Osteoblast (primary cell): ENCODE measurements at regions not wholly inside any gene's neighbourhood (a gene's known extent, or its start where the extent isn't known, plus 50 kb on each side); places are given as distances from the start of the nearest gene placed in this dataset. TPM values are rescaled to one million over a fixed set of nuclear protein-coding genes. Genes with fewer than 3 reads are reported as not detected.

Experiments
- DNase-seq: peaks from one replicate; pipeline ENCODE4 v3.0.0; 2011; ENCODE audit warnings: low spot score, mixed read lengths; ENCODE audit not compliant: insufficient read length; ENCODE audit errors: missing footprints
- H2AFZ ChIP-seq: 2 replicates; pipeline ENCODE4 v1.6.0; 2011; ENCODE audit warnings: mild to moderate bottlenecking, low read length
- H3K27ac ChIP-seq: 2 replicates; pipeline ENCODE4 v1.5.1; 2011; ENCODE audit warnings: mild to moderate bottlenecking, low read depth, low read length, moderate library complexity
- H3K27me3 ChIP-seq: 2 replicates; pipeline ENCODE4 v1.6.0; 2012; ENCODE audit warnings: mild to moderate bottlenecking, control low read depth, inconsistent platforms, low read length, moderate library complexity; ENCODE audit not compliant: insufficient read depth
- H3K36me3 ChIP-seq: 2 replicates; pipeline ENCODE4 v1.5.1; 2011; ENCODE audit warnings: mild to moderate bottlenecking, low read length, control low read depth, moderate library complexity; ENCODE audit not compliant: insufficient read depth
- H3K4me1 ChIP-seq: 2 replicates; pipeline ENCODE4 v1.5.1; 2011; ENCODE audit warnings: mild to moderate bottlenecking, low read length, control low read depth, moderate library complexity; ENCODE audit not compliant: insufficient read depth
- H3K4me2 ChIP-seq: 2 replicates; pipeline ENCODE4 v1.6.0; 2011; ENCODE audit warnings: mild to moderate bottlenecking, low read length; ENCODE audit not compliant: insufficient read depth
- H3K4me3 ChIP-seq: fragments of 200-600 bp; sonication (generic); 3 replicates; pipeline ENCODE4 v1.5.1; 2012; ENCODE audit warnings: mild to moderate bottlenecking, low read length, inconsistent platforms; ENCODE audit not compliant: insufficient read depth
- H3K79me2 ChIP-seq: 2 replicates; pipeline ENCODE4 v1.6.0; 2012; ENCODE audit warnings: mild to moderate bottlenecking, low read length, control low read depth, inconsistent platforms; ENCODE audit not compliant: insufficient read depth
- H3K9me3 ChIP-seq: 2 replicates; pipeline ENCODE4 v1.5.1; 2011; ENCODE audit warnings: low read depth, low read length, control low read depth
- H4K20me1 ChIP-seq: 2 replicates; pipeline ENCODE4 v1.6.0; 2012; ENCODE audit warnings: mild to moderate bottlenecking, low read length, control low read depth; ENCODE audit not compliant: insufficient read depth
- CTCF ChIP-seq: IDR thresholded peaks from 2 replicates; pipeline ENCODE4 v1.5.1; 2011; ENCODE audit warnings: mild to moderate bottlenecking, low read depth, low read length, moderate library complexity; ENCODE audit errors: extremely low read depth
- small RNA-seq: library from RNA; depleted of rRNA; stranded (forward); fragments of <200 nt; gene quantifications from one replicate; pipeline ENCODE3, GENCODE V24; 2012

DNA sequence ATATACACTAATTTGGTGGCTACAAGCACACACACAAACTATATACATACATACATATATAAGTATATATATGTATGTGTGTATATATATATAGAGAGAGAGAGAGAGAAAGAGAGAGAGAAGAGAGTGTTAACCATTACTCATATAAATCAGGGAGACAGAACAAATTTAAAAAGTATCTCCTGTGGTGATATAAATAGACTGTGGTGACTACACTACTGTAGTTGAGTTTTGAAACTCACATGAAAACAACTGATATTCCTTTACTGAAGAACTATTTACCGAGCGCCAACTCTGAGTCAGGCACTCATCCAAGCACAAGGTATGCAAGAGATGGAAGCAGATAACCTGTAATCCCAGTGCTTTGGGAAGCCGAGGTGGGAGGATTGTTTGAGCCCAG, 67.3 kb upstream of the ANO6 start:
- no peak for TF ChIP-seq CTCF
- H3K9me3 ChIP-seq: no peaks in the 10 kb centered on the region
- H3K4me2 ChIP-seq: no peak overlapping the region
- no peak for DNase-seq
- no peaks in the 10 kb centered on the region for H4K20me1 ChIP-seq
- H2AFZ ChIP-seq: no peak overlapping the region
- no peaks in the 10 kb centered on the region for H3K79me2 ChIP-seq
- no peaks in the 10 kb centered on the region for H3K27me3 ChIP-seq
- H3K27ac ChIP-seq: no peak overlapping the region
- H3K4me1 ChIP-seq: no peaks in the 10 kb centered on the region
- H3K36me3 ChIP-seq: no peaks in the 10 kb centered on the region
- H3K4me3 ChIP-seq: no peak overlapping the region

- no peaks in the 10 kb centered on the region for H3K9me3 ChIP-seq
- H3K4me3 ChIP-seq: no peak overlapping the region
- no peak for TF ChIP-seq CTCF
These were observed 50.6 kb upstream of the ANO6 start for GRCh38 chr12:45165284-45165683.

DNA sequence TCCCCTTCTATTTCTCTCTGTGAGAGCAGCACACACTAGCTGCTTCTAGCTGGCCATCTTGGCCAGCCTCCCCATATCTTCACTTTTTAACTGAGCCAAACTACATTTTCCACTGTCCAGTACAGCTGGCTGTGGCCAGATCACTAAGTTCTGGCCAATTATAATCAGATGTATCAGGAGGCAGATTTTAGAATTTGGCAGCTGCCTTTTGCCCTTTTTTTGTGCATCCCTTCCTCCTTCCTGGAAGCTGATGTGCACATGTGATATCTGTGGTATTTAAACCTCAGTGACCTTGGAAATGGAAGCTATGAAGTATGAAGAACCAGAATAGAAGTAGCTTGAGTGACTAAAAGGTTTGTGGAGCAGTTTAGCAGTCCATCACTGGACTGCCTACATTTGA, 49.8 kb upstream of the ANO6 start:
- Histone ChIP-seq H3K4me3 (no peak overlapping the region), H2AFZ (no peak overlapping the region), H3K4me2 (no peak overlapping the region), H3K4me1 (no peaks in the 10 kb centered on the region), H3K27ac (no peak overlapping the region), H3K27me3 (peaks cover 17% of the 10 kb centered on the region), H3K9me3 (no peaks in the 10 kb centered on the region), H3K36me3 (no peaks in the 10 kb centered on the region), H3K79me2 (no peaks in the 10 kb centered on the region), H4K20me1 (no peaks in the 10 kb centered on the region)
- TF ChIP-seq CTCF: no peak
- no peak for DNase-seq

More at GRCh38 chr12:45165284-45165683, 50.6 kb upstream of the ANO6 start:
- Histone ChIP-seq H4K20me1 (no peaks in the 10 kb centered on the region), H3K4me1 (no peaks in the 10 kb centered on the region), H3K27ac (no peak overlapping the region), H3K79me2 (no peaks in the 10 kb centered on the region), H3K27me3 (peaks cover 17% of the 10 kb centered on the region), H3K4me2 (no peak overlapping the region), H2AFZ (no peak overlapping the region), H3K36me3 (no peaks in the 10 kb centered on the region)
- no peak for DNase-seq

Small RNA genes in the stretch of these regions (small RNA-seq; reads per million reads assigned to genes)
- gene RNA5SP361: not detected
